NCI-H774 (cell line): ENCODE measurements at regions not wholly inside any gene's neighbourhood (a gene's known extent, or its start where the extent isn't known, plus 50 kb on each side); places are given as distances from the start of the nearest gene placed in this dataset.

Source experiments
- DNase-seq: peaks from one replicate; lab custom pipeline; 2025; lab: John Stamatoyannopoulos, UW

DNA sequence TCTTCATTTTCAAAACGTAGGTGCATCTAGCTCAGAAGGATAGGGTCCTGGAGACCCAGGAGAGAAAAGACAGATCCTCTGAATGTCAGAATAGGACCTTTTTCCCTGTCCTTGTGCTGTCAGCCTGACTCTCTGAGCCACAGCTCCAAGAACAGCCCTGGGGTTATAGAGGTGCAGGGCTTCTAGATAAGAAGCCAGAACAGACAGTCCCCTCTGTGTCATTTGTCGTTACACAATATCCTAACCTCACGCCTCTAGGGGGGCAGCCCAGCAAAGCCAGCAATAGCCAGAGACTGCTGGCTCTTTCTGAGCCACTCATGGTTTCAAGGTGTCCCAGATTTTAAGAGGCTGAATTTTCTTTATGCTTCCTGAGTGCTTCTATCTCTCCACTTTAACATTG is 153.2 kb upstream of the THBS1 start:
- no peak for DNase-seq

DNA sequence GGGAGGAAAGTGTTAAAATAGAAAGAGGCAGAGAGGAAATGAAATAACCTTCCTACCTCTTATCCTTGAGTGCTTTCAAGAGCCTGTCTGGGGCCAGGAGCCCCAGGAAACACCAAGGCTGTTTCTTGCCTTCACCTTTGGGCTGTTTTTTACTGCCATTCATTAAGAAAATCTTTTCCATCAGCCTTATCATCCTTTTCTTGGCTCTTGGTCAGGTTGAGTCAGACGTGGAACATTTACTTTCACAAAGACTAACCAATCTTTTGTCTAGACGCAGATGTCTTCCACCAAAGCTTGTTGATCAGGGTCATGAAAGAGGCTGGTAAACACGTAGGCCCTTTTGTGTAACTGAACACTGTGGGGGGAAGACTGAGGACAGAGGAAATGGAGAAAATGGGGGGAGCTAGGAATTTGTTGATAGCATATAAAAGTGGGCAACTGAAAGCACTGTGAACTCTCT is 151.0 kb upstream of the THBS1 start:
- DNase-seq = no peak

DNA sequence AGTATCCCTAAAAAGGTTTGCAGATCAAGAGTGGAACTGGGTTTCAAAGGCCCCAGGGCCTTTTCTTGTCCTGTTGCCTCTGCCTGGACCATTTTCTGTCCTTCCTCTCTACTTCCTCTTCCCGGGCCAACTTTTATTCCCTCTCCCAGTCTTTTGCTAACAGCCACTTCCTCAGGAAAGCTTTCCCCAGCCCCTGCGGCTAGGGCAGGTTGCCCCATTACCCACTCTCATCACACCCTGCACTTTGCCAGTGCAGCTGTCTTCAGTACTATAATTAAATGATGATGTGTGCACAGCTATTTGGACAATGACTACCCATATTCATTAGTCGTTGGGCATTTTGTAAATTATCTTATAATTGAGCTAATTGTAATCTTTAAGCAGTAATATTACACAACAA is 150.5 kb upstream of the THBS1 start:
- DNase-seq = no peak

DNA sequence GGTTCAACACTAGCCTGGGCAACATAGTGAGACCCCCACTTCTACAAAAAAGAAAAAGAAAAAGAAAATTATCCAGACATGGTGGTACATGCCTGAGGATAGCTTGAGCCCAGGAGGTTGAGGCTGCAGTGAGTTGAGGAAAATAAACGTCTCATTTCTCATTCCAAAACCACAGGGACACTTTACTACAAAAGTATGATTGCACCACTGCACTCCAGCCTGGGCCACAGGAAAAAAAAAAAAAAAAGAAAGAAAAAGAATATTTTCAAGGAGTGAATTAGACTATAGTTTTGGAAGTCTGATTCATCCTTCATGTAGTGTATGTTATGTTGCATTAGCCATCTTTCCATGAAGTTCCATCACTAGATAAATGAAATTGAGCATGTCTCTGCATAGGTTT is 149.5 kb upstream of the THBS1 start:
- DNase-seq = no peak

DNA sequence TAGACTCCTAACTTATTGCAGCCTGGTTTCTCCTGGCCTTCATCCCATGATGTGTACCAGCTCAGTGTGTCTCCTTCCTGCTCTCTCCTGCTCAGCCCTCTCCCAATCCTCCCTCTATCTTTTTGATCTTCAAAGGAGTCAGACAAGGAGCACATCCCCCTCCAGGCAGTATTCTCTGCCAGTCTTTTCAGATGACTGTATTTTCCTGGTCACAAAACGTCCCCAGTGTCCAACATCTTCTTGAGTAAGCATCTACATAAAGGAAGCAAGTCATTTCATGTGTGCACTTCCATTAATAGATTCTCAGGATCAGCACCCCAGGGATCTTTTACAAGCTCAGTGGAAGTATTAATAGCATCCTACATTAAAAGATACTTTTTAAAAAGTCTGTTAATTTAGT is 148.9 kb upstream of the THBS1 start:
- no peak for DNase-seq

DNA sequence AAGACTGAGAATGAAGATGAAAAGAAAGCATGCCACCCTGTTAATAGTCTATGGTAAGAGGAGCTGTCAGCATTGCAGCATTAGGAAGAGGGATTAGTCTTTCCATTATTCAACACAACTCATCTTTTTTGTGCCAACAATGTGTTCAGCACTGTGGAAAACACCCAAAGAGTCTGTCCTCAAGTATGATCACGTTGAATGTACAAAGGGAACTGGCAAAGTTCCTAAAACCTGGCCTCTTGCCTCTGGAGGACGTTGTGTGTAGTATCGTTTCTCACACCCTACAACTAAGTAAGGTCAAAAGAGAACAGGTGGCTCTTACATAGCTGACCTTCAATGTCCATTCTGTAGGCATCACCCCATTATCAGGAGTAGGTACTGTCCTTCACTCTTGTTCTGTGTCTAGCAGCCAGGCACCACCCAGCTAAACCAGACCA is 147.9 kb upstream of the THBS1 start:
- no peak for DNase-seq

DNA sequence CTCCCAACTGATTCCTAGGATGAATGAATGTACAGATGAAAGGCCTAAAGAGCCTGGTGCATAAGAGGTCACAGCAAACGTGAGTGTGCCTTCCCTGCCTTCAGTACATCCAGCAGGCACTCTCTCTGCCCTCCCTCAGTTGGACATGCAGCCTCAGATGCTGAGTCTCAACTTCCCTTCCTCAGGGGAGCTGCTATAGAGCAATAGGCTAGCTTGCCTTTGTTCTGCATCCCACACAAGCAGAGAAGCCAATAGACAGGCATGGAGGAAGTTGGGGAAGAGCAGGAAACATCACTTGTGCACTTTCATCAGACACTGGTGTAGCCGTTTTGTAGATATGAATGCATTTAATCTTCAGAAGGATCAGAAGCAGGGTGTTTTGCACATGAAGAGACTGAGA is 147.5 kb upstream of the THBS1 start:
- DNase-seq = no peak

DNA sequence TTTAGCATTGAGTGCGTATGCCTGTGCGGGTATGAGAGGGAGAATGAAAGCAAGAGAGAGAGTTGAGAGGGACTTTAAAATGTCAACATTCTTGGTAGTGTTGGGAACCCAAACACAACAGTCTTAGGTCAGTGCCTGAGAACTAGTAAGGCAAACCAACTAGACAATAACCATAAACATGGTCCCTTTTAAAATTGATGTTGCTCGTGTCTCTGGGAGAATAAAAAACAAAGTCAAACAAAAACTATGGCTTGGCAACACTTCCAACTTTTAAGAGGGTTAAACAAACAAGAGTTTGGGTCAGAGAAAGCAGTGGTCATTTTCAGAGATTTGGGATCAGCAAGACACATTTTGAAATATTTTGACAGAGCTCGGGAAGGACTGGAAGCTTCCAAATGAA is 146.7 kb upstream of the THBS1 start:
- DNase-seq = no peak

DNA sequence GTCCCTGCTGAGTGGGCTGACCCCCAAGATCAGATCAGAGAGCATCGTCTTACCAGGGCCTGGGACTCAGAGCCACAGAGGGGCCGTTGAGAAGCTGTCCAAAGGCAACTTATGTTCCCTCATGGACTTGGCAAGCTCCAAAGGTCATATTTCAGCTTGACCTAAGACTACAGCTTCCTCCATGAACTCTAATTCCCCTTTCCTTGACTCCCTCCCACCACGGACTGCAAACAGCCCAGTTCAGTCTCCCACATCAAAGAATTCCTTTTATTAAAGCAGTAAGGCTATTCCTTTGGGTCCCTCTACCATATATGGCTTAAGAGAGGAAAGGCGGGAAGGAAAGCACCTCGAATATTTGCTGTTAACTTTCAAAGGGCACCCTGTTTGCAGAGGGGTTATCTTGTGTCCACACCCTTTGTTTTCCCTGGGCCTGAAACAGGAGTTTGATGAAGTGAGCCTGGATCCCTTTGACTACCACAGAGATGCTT is 146.1 kb upstream of the THBS1 start:
- no peak for DNase-seq

DNA sequence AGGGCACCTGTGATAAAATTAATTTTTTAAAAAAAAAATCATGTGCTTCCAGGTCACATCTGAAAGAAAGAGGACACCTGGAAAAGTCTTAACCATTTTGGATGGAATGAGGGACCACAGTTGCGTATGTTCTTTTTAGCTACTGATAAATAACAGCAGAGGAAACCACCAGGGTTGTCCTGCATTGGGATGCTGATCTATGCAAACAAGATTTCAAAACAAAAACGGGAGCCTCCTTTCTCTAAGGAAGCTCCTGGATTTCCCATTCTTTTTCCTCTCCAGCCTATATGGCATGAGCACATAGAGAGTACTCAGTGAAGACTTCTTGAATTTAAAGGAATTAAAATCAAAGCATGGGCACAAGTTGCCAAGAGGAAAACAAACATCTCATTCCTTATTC is 145.6 kb upstream of the THBS1 start:
- DNase-seq = no peak

DNA sequence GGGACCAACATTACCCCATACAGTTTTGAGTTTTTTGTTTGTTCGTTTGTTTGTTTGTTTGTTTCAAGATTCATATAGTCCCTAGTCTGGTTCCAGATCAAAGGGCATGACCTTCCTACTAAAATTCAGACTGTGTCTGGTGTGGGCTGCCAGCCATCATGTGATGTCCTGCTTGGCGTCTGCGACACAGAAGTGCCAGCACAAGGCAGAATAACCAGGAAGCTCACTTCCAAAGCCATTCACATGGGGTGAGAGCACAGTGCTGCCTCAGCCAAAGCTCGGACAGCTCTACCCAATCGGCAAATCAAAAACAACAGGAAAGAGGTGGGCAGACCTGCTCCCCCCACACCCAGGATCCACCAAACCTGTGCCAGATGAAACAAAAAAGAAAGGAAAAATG is 142.6 kb upstream of the THBS1 start:
- DNase-seq = no peak

DNA sequence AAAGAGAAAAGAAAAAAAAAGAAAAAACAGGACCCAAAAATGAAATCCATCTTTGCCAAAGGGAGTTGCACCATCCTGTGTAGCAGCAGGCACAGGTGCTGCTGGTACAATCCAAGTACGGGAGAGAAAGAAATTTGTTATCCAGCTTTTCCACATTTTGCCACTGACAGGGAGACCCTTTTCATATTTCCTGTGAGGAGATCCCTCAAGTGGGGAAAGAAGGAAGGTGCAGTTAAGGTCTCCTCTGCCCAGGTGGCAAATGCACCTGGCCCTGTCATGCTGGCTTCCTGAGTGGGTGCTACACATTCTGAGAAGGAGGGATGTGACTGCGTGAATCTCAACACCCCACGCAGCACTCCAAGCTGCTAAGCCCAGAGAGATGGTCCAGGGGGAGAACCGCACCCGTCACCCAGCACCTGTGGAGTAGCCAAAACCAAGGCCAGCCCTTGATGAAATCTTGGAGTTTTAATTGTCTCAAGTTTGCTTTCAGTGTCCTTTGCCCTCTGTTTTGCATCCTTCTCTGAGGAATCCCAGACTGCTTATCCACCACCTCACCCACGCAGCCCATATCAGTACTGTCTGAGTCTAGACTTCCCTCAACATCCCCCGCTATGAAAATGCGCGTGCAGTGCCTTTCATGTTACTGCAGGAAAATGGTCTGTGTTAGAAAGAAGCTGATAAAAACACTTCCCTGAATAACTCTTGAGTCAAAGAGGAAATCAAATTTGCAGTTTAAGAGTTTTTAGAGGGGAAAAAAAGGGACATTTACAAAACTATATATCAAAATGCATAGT is 141.9 kb upstream of the THBS1 start:
- DNase-seq = no peak

DNA sequence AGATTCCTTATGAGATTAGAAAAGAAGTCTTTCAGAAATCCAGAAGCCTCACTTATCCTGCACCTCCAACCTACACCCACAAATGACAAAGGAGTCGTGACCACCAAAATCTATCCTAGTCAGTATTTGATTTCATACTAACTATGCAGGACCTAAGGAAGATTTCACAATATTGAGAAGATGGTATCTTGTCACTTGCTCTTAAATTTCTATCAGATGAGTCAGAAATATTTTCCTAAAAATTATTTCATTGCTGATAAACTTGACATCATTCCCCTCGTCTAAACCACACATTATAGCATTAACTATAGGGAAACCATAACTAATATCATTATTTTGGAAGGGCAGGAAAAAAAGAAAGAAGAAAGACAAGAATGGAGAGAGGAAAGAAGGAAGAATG is 138.0 kb upstream of the THBS1 start:
- DNase-seq = no peak

DNA sequence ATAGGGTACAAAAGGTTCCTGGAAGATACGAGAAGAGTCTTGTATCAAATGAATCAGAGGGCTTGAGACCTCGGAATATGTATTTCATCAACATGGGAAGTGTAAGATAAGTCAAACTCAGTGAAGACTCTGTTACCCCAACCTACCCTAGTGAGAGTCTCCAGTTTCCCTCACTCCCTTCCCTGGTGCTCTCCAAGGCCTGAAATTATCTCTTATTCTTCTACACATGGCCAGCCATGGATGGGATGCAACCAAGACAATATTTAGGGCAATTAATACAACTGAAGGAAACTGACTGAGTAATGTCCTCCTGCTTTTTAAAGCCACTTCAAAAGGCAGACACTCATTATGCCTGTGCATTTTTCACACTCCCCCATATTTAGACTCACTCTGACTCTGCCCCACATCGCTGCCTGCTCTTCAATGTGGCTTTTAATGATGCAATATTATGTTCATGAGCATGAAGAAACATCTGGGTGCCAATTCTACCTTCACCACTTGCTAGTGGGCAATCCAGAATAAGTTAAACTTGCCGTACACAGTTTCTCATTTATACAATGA is 137.1 kb upstream of the THBS1 start:
- no peak for DNase-seq

DNA sequence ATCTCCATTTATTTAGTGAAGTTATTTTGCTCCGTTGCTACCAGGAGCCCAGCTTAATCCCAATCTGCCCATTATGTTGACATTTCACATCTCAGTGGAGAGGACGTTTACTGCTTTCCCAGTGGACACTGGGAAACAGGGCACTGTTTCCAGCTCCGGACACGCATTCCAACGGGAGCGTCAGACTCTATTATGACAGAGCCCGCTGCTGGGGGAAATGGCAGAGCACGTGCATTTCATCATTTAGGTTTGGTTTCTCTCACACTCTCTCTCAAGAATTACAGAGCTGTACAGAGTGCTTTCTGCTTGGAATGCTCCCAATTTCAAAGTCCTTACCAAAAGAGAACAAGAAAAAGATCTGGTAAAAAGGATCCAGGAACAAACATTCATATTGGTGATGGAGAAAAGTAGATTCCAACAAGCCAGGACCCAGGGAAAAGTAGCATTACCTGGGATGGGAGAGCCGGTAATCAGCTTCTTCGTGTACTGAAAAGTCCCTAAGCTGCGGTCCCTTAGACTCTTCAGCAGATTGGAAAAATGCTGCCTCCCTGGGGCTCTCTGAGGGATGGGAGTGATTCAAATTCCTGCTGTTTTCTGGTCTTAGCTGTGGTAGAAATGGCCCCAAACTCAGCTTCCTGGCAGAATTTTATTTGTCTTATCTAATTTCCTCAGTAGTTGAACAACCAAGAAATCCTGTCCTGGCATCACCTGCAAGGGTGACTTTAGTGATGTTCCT is 136.0 kb upstream of the THBS1 start:
- DNase-seq = no peak

DNA sequence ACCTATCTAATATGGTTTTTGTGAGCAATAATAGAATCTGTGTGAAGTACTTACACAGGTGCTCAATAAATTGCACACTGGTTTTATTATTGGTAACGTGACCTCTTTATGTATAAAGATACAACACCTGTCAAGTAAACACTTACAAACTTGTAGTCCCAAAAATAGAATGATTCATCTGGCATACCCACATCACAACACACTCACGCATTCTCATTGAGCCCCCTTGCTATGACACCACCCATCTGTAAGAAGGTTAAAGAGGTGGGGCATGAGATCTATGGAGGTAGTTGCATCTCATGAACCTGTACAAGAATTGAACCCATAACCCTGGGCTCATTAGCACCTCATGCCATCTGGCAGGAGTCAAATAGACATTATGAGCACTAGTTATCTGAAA is 134.9 kb upstream of the THBS1 start:
- DNase-seq = no peak

DNA sequence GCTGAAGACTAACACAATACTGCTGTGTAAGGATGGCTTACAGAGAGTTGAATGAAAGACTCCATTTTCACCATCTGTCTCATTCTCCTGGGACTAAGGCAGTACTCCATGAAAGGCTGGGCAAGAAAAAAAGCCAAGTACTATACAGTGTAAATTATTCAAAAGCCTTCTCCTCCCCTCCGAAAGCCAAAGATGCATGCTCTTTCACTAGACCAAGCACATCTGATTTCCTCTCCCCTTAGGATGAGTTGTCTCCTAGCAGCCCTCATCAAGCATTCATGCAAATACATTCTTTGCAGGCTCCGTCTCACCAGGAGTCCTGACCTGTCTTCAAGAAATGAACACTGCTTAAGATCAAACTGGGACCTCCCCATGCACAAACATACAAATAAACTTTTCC is 133.5 kb upstream of the THBS1 start:
- no peak for DNase-seq

DNA sequence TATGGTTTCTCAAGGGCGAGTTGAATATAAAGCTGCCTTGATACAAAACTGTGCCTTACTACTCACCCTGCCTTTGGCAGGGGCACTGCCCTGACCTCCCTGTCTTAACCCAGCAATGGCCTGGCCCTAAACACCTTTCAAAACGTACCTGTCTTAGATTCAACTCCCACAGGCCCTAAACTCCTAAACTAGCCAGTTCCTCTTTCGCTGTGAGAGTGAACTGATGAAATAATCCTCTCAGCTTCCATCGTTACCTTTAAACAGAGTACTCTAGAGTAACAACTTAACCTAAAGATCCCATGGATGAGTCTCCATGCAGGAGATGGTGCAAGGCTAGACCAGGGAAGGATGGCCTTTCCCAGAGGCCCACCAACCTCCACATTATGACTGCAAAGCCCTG is 133.0 kb upstream of the THBS1 start:
- DNase-seq = no peak

DNA sequence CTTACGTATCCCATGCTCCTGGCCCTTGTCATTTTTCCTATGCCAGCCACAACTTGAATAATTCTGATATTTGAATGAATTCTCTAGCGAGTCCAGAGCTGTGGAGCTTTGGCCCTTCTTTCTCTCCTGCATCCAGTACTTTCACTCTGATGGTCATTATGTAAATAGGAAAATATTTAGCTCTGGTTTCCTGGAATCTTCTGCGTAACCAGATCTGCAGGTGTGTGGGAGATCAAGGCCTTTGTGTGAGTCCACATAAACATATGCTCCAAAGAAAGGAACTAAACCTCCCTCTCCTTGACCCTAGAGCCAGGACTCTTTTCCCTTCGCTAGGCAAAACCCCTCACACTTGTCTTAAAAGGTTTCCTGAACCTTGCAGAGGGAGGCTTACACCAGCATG is 132.5 kb upstream of the THBS1 start:
- DNase-seq = no peak

DNA sequence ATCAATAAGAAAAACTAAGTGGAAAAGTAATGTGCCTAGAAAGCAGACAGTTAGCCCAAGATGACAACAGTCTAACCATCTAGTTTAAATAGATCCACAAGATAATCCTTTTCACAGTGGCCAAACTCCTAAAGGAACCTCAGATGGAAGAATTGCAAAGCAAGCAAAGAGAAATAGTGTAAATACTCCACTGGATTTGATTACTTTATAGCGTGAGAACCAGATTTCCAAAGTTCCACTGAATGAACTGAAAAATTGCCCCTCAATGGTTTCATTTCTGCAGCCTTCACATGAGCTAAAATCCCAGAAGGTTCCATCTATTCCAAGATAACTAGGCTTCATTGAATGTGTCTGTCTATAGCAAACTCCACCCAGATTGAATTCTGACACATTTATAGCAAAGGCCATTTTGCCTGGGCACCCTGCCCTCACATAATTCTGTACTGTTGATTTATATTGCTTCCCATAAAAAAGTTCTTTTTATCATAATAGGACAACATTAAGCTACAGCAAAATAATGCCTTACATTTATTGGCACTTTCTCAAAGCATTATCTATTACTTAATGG is 129.7 kb upstream of the THBS1 start:
- no peak for DNase-seq

DNA sequence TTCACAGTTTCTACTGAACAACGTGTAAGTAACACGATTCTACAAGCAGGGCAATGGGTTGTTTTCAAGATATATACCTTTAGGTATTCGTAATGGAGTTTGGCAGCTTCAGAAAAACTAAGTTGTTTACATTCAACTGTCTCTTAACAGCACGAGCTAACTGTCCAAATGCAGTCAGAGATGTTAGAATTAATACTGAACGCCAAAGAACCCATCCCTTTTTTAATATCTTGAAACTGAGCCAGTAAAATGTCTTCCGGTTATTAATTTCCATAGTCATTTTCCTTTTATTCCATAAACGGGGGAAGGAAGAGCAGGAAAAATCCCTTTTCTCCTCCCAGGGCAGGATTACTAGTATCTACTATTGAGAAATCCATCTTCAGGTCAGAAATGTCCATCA is 129.0 kb upstream of the THBS1 start:
- no peak for DNase-seq

DNA sequence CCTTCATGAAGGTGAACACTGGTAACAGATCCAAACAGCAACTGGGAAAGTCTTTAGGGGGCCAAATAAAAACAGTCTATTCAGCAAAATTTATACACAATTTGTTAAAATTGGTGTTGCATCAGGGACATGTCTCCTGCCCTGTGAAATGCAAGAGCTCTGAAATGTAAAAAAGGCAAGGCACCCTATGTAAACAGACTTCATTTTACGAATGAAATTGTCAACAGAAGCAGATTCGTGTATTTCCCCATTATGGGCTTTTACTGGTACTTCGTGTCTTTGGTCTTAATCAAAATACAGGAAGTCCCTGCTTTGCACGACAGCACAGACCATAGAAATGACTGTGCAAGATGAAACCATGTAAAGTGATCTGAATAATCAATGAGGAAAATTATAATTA is 127.3 kb upstream of the THBS1 start:
- DNase-seq = peak; percentile 27
